ACHN (cell line): ENCODE measurements at regions not wholly inside any gene's neighbourhood (a gene's known extent, or its start where the extent isn't known, plus 50 kb on each side); places are given as distances from the start of the nearest gene placed in this dataset.

Source experiments
- DNase-seq: peaks from one replicate; pipeline ENCODE4 v3.0.0-alpha.2; 2015
- in situ Hi-C: cut with HindIII; loops from 2 replicates; pipeline ENCODE4 v1.10.0; 2017; ENCODE audit warnings: low sequenced_read_pairs, low pct_ligation_motif_present, low pct_unique_long_range_greater_than_20kb

- DNase-seq = peak; percentile 45
- in situ Hi-C loops = no loop called here
These were observed 401.1 kb downstream of the BCL11A start for GRCh38 chr2:60152226-60152833.

- in situ Hi-C loops = no loop called here
- no peak for DNase-seq
These were observed 404.3 kb downstream of the BCL11A start for GRCh38 chr2:60149176-60149575.

- DNase-seq = no peak
- in situ Hi-C loops = no loop called here
These were observed 404.7 kb downstream of the BCL11A start for GRCh38 chr2:60148716-60149115.

- no peak for DNase-seq
- in situ Hi-C loops = no loop called here
These were observed 413.3 kb downstream of the BCL11A start for GRCh38 chr2:60140185-60140584.

GRCh38 chr2:60136913-60137312 lies 416.5 kb downstream of the BCL11A start:
- no peak for DNase-seq
- in situ Hi-C loops = no loop called here

GRCh38 chr2:60127191-60127590 lies 426.3 kb downstream of the BCL11A start:
- in situ Hi-C loops = no loop called here
- no peak for DNase-seq

GRCh38 chr2:60125611-60126426 lies 427.6 kb downstream of the BCL11A start:
- in situ Hi-C loops = no loop called here
- no peak for DNase-seq

- in situ Hi-C loops = no loop called here
- no peak for DNase-seq
These were observed 433.7 kb downstream of the BCL11A start for GRCh38 chr2:60119778-60120177.

GRCh38 chr2:60118917-60119316 lies 434.5 kb downstream of the BCL11A start:
- no peak for DNase-seq
- in situ Hi-C loops = no loop called here

GRCh38 chr2:60118061-60118460 lies 435.4 kb downstream of the BCL11A start:
- in situ Hi-C loops = no loop called here
- DNase-seq = no peak

- in situ Hi-C loops = no loop called here
- no peak for DNase-seq
These were observed 437.1 kb downstream of the BCL11A start for GRCh38 chr2:60116161-60116875.

- DNase-seq = no peak
- in situ Hi-C loops = no loop called here
These were observed 443.7 kb downstream of the BCL11A start for GRCh38 chr2:60109744-60110143.

GRCh38 chr2:60106836-60107529 lies 446.5 kb downstream of the BCL11A start:
- in situ Hi-C loops = no loop called here
- no peak for DNase-seq

- in situ Hi-C loops = no loop called here
- no peak for DNase-seq
These were observed 447.5 kb downstream of the BCL11A start for GRCh38 chr2:60105906-60106305.

GRCh38 chr2:60104514-60105505 lies 448.6 kb downstream of the BCL11A start:
- DNase-seq = no peak
- in situ Hi-C loops = no loop called here

- in situ Hi-C loops = no loop called here
- no peak for DNase-seq
These were observed 453.4 kb downstream of the BCL11A start for GRCh38 chr2:60100034-60100433.

GRCh38 chr2:60098996-60099395 lies 454.5 kb downstream of the BCL11A start:
- DNase-seq = no peak
- in situ Hi-C loops = no loop called here

GRCh38 chr2:60097298-60097697 lies 456.2 kb downstream of the BCL11A start:
- in situ Hi-C loops = no loop called here
- no peak for DNase-seq
